C4-2B (cell line): ENCODE measurements at regions not wholly inside any gene's neighbourhood (a gene's known extent, or its start where the extent isn't known, plus 50 kb on each side); places are given as distances from the start of the nearest gene placed in this dataset.

Experiments used
- ZFX ChIP-seq: fragments of 450-650 bp; IDR thresholded peaks from 2 replicates; pipeline ENCODE4 v1.6.1; 2017
- TF ChIP-seq, protein P1 (sequence below): fragments of 450-650 bp; conservative IDR thresholded peaks from 2 replicates; pipeline ENCODE4 v1.5.1; 2017; ENCODE audit warnings: mild to moderate bottlenecking

DNA sequence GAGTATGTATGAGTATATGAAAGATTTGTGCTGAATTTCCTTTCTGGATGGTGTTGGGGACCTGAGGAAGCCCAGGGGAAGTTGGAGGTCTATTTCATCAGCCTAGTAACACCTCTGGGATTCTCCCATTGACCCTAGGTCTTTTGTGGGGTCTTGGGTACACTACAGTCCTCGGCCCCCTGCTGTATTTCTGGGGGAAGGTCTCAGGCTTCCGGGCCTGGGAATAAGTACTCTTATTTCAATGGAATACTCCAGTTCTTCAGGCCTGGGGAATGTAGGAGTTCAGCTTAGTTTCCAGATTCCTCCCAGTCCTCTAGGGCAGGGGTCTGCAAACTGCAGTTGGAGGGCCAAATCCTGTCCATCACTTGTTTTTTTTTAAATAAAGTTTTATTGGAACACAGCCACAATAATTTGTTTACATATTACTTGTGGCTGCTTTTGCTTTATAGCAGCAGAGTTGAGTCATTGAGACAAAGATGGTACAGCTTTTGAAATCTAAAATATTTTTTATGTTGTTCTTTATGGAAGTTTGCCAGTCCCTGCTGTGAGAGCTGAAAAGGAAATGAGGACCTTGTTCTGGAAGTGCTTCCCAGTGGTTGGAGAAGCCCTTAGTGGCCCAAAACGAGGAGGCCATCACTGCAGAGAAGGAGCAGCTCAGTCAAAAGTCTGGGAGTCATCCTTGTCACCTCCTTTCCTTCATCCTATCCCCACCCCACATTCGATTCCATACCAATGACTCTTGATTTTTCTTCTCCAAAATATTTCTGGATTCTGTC, 142.5 kb upstream of the HS3ST2 start:
- TF ChIP-seq, protein P1, sequence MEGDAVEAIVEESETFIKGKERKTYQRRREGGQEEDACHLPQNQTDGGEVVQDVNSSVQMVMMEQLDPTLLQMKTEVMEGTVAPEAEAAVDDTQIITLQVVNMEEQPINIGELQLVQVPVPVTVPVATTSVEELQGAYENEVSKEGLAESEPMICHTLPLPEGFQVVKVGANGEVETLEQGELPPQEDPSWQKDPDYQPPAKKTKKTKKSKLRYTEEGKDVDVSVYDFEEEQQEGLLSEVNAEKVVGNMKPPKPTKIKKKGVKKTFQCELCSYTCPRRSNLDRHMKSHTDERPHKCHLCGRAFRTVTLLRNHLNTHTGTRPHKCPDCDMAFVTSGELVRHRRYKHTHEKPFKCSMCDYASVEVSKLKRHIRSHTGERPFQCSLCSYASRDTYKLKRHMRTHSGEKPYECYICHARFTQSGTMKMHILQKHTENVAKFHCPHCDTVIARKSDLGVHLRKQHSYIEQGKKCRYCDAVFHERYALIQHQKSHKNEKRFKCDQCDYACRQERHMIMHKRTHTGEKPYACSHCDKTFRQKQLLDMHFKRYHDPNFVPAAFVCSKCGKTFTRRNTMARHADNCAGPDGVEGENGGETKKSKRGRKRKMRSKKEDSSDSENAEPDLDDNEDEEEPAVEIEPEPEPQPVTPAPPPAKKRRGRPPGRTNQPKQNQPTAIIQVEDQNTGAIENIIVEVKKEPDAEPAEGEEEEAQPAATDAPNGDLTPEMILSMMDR: no peak
- no peak for TF ChIP-seq ZFX
